ENCODE measurements at regions not wholly inside any gene's neighbourhood (a gene's known extent, or its start where the extent isn't known, plus 50 kb on each side); places are given as distances from the start of the nearest gene placed in this dataset.

DNA sequence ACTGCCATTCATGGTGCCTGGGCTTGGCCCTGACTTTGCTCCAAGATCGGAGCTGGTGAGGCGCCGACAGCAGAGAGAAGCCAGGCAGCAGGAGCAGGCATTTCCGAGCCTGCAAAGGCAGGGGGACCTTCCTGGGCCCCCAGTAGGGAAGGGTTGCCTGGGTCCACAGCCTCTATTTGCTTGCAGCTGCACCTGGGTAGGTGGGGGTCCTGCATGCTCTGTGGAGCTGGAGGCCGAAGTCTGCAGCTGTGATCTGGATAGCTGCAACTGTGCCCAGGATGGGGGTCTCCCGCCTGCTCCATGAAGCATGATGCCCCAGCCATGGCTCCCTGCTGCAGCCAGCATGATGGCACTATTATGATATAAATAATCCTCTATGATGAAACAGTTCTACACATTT lies 2144.2 kb downstream of the PCDH9 start:
- POLR2A ChIA-PET: no interaction called here
- Histone ChIP-seq H3K9me1 (replicated peaks; ENCODE audit: control insufficient read depth, extremely low read depth, insufficient read depth, low read length) (no peaks in the 10 kb centered on the region), H3K27ac (ENCODE audit: insufficient read depth, low read depth, low read length) (no peak overlapping the region), H3K27me3 (ENCODE audit: control insufficient read depth in 2 of 2, insufficient read depth in 2 of 2, low read length in 2 of 2) (no peaks in the 10 kb centered on the region), H4K20me1 (replicated peaks; ENCODE audit: control insufficient read depth, extremely low read depth, insufficient read depth, low read length) (no peaks in the 10 kb centered on the region), H3K9me3 (replicated peaks; ENCODE audit: control insufficient read depth, insufficient read depth, low read length) (no peaks in the 10 kb centered on the region), H3K9ac (replicated peaks; ENCODE audit: extremely low read depth, insufficient read depth, low read length) (no peak overlapping the region), H2AFZ (ENCODE audit: low read depth, low read length) (no peak overlapping the region), H3K36me3 (ENCODE audit: control insufficient read depth in 2 of 2, extremely low read depth in 1 of 2, insufficient read depth in 2 of 2, low read length in 2 of 2) (no peaks in the 10 kb centered on the region), H3K4me1 (ENCODE audit: control insufficient read depth, extremely low read depth, insufficient read depth, low read length) (no peaks in the 10 kb centered on the region), H3K4me2 (ENCODE audit: insufficient read depth, low read length) (no peak overlapping the region), H3K79me2 (ENCODE audit: control insufficient read depth, insufficient read depth, low read length) (no peaks in the 10 kb centered on the region), H3K4me3 (replicated peaks in 1 of 3; ENCODE audit: insufficient read depth in 1 of 3, low read depth in 1 of 3, low read length in 3 of 3) (no peak overlapping the region)
- intact Hi-C loops (cut with micrococcal nuclease): no loop called here
- dilution Hi-C loops (cut with MboI; ENCODE audit: extremely low pct_ligation_motif_present, low sequenced_read_pairs): no loop called here
- TF ChIP-seq FOS (IDR thresholded peaks at IDR 0.05; ENCODE audit: borderline replicate concordance, insufficient read depth, low read length) (no peak), POLR2A (IDR thresholded peaks at IDR 0.05; ENCODE audit: low read depth, low read length) (no peak), GATA2 (IDR thresholded peaks at IDR 0.05; ENCODE audit: insufficient read depth, insufficient read length, low read depth, low read length) (no peak), EZH2 (IDR thresholded peaks at IDR 0.05; ENCODE audit: borderline replicate concordance, low read depth, low read length, severe bottlenecking) (no peak), POLR2AphosphoS5 (IDR thresholded peaks at IDR 0.05; ENCODE audit: insufficient read depth, low read depth, low read length) (no peak), JUN (IDR thresholded peaks at IDR 0.05; ENCODE audit: borderline replicate concordance, insufficient read depth, insufficient read length, low read depth) (no peak)
- CTCF ChIA-PET: interaction anchor here (2.0 kb wide), 1 partner anchor 8 kb away, joined by 6 read pairs; no protein-coding TSS in a partner anchor
- no peak for DNase-seq (ENCODE audit: low read depth, low spot score)
- BruUV-seq (replicated peaks): no TSS peak
- no peak for FAIRE-seq

DNA sequence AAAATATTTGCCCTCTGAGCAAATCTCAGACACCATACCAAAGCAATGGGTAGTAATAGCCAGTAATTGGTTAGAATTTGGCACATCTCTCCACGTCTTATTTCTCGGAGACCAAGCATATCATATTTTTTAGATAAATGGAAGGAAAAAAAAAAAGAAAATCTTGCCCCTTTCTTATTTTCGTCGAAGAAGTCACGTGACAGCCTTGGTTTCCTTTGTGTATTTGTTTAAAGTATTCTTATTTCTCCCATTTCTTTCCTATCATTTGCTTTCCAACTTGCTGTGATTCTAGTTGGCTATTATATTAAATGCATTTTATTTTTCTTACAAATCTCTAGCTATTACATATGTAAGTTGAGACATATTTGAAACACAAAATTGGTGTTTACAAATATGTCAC lies 2155.9 kb downstream of the PCDH9 start:
- ChIA-PET CTCF (no interaction called here), POLR2A (no interaction called here)
- no peak overlapping the region for H3K4me3 ChIP-seq (replicated peaks in 1 of 3; ENCODE audit: insufficient read depth in 1 of 3, low read depth in 1 of 3, low read length in 3 of 3)
- BruUV-seq (replicated peaks): no TSS peak
- no peaks in the 10 kb centered on the region for H3K36me3 ChIP-seq (ENCODE audit: control insufficient read depth in 2 of 2, extremely low read depth in 1 of 2, insufficient read depth in 2 of 2, low read length in 2 of 2)
- no peak overlapping the region for H3K27ac ChIP-seq (ENCODE audit: insufficient read depth, low read depth, low read length)
- dilution Hi-C loops (cut with MboI; ENCODE audit: extremely low pct_ligation_motif_present, low sequenced_read_pairs): no loop called here
- no peaks in the 10 kb centered on the region for H3K9me1 ChIP-seq (replicated peaks; ENCODE audit: control insufficient read depth, extremely low read depth, insufficient read depth, low read length)
- FAIRE-seq (no peak), DNase-seq (ENCODE audit: low read depth, low spot score) (no peak)
- no peak overlapping the region for H3K9ac ChIP-seq (replicated peaks; ENCODE audit: extremely low read depth, insufficient read depth, low read length)
- no peaks in the 10 kb centered on the region for H3K4me1 ChIP-seq (ENCODE audit: control insufficient read depth, extremely low read depth, insufficient read depth, low read length)
- no peaks in the 10 kb centered on the region for H3K27me3 ChIP-seq (ENCODE audit: control insufficient read depth in 2 of 2, insufficient read depth in 2 of 2, low read length in 2 of 2)
- H3K79me2 ChIP-seq (ENCODE audit: control insufficient read depth, insufficient read depth, low read length): no peaks in the 10 kb centered on the region
- TF ChIP-seq GATA2 (IDR thresholded peaks at IDR 0.05; ENCODE audit: insufficient read depth, insufficient read length, low read depth, low read length) (no peak), MYC (IDR thresholded peaks at IDR 0.05; ENCODE audit: low read depth, low read length) (no peak), POLR2A (IDR thresholded peaks at IDR 0.05; ENCODE audit: low read depth, low read length) (no peak), JUN (IDR thresholded peaks at IDR 0.05; ENCODE audit: borderline replicate concordance, insufficient read depth, insufficient read length, low read depth) (no peak), EZH2 (IDR thresholded peaks at IDR 0.05; ENCODE audit: borderline replicate concordance, low read depth, low read length, severe bottlenecking) (no peak), FOS (IDR thresholded peaks at IDR 0.05; ENCODE audit: borderline replicate concordance, insufficient read depth, low read length) (no peak), POLR2AphosphoS5 (IDR thresholded peaks at IDR 0.05; ENCODE audit: insufficient read depth, low read depth, low read length) (no peak)
- TF ChIP-seq, protein P1, sequence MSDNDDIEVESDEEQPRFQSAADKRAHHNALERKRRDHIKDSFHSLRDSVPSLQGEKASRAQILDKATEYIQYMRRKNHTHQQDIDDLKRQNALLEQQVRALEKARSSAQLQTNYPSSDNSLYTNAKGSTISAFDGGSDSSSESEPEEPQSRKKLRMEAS (IDR thresholded peaks at IDR 0.05; ENCODE audit: insufficient read depth, insufficient read length): no peak
- TF ChIP-seq, protein P2, sequence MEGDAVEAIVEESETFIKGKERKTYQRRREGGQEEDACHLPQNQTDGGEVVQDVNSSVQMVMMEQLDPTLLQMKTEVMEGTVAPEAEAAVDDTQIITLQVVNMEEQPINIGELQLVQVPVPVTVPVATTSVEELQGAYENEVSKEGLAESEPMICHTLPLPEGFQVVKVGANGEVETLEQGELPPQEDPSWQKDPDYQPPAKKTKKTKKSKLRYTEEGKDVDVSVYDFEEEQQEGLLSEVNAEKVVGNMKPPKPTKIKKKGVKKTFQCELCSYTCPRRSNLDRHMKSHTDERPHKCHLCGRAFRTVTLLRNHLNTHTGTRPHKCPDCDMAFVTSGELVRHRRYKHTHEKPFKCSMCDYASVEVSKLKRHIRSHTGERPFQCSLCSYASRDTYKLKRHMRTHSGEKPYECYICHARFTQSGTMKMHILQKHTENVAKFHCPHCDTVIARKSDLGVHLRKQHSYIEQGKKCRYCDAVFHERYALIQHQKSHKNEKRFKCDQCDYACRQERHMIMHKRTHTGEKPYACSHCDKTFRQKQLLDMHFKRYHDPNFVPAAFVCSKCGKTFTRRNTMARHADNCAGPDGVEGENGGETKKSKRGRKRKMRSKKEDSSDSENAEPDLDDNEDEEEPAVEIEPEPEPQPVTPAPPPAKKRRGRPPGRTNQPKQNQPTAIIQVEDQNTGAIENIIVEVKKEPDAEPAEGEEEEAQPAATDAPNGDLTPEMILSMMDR (IDR thresholded peaks at IDR 0.05; ENCODE audit: extremely low read depth in 1 of 2, insufficient read depth in 1 of 2, low read depth in 1 of 2, low read length in 2 of 2): no peak
- H4K20me1 ChIP-seq (replicated peaks; ENCODE audit: control insufficient read depth, extremely low read depth, insufficient read depth, low read length): no peaks in the 10 kb centered on the region
- intact Hi-C loops (cut with micrococcal nuclease): no loop called here
- no peak overlapping the region for H3K4me2 ChIP-seq (ENCODE audit: insufficient read depth, low read length)
- H3K9me3 ChIP-seq (replicated peaks; ENCODE audit: control insufficient read depth, insufficient read depth, low read length): no peaks in the 10 kb centered on the region
- H2AFZ ChIP-seq (ENCODE audit: low read depth, low read length): no peak overlapping the region

Measured in endothelial cell of umbilical vein (primary cell).